HepG2 (cell line): ENCODE measurements at regions not wholly inside any gene's neighbourhood (a gene's known extent, or its start where the extent isn't known, plus 50 kb on each side); places are given as distances from the start of the nearest gene placed in this dataset.

ENCODE experiments used
- ATAC-seq: fragments of 200-7000 bp; cut with Tn5 transposase; 3 replicates; pipeline ENCODE4 v1.9.1; 2020; ENCODE audit warnings: mild to moderate bottlenecking, moderate library complexity
- BruUV-seq: library from RNA; stranded (reverse); fragments of 400-500 nt; replicated peaks from 2 replicates; lab custom pipeline; 2021; lab: Mats Ljungman, UMichigan
- CTCF ChIA-PET: fragments of 300-600 bp; formaldehyde crosslinking; extraction: SDS; loops from one replicate; lab custom pipeline; 2021; ENCODE audit warnings: low total read pairs, inconsistent platforms, low intra/inter-chr PET ratio; lab: Yijun Ruan, JAX
- POLR2A ChIA-PET: fragments of 350-600 bp; sonication (Branson Sonifier 250); formaldehyde crosslinking; loops from one replicate; lab custom pipeline; 2020; ENCODE audit warnings: antibody characterized with exemption, inconsistent platforms; lab: Yijun Ruan, JAX
- DNase-seq: peaks from one replicate; pipeline ENCODE4 v3.0.0-alpha.2; 2015; ENCODE audit warnings: low spot score
- FAIRE-seq: peaks from 3 replicates; lab custom pipeline; 2011; peaks lifted over from hg19 to GRCh38; lab: Jason Lieb, UNC
- H2AFZ ChIP-seq: one replicate; pipeline ENCODE4 v1.6.1; 2011; ENCODE audit warnings: low read length, inconsistent platforms
- H3K27ac ChIP-seq: fragments of 300-600 bp; 3 replicates; pipeline ENCODE4 v1.8.0; 2011; ENCODE audit warnings: mixed run types, mild to moderate bottlenecking, mixed read lengths, low read length, inconsistent platforms; ENCODE audit not compliant: insufficient read depth; ENCODE audit errors: extremely low read length
- H3K27me3 ChIP-seq, 2 experiments: fragments of 200-600 bp in 1 of 2; 2 replicates in 1 of 2; 3 replicates in 1 of 2; pipeline versions ENCODE4 v1.6.0 to v1.8.0; 2011; ENCODE audit warnings: low read length in 2 of 2, mild to moderate bottlenecking in 2 of 2, moderate library complexity in 2 of 2, inconsistent platforms in 1 of 2; ENCODE audit not compliant: insufficient read depth in 2 of 2, control insufficient read depth in 1 of 2
- H3K36me3 ChIP-seq, 2 experiments: fragments of 200-600 bp in 1 of 2; replicated peaks in 1 of 2; 2 replicates in 1 of 2; 3 replicates in 1 of 2; pipeline versions ENCODE4 v1.5.1 to v1.8.0; 2011; ENCODE audit warnings: low read length in 2 of 2, inconsistent platforms in 1 of 2; ENCODE audit not compliant: insufficient read depth in 2 of 2, control insufficient read depth in 1 of 2
- H3K4me1 ChIP-seq: 2 replicates; pipeline ENCODE4 v1.5.1; 2012; ENCODE audit warnings: low read length, inconsistent platforms; ENCODE audit not compliant: insufficient read depth
- H3K4me2 ChIP-seq: 2 replicates; pipeline ENCODE4 v1.6.0; 2011; ENCODE audit warnings: low read depth, low read length, inconsistent platforms
- H3K4me3 ChIP-seq, 3 experiments: fragments of 200-600 bp in 1 of 3; sonication (generic), shearing (Covaris generic) in 1 of 3; replicated peaks in 1 of 3; 2 replicates each; pipeline ENCODE4 v1.5.1; 2011 to 2016; ENCODE audit warnings: low read length in 3 of 3, inconsistent platforms in 2 of 3, low read depth in 2 of 3, mild to moderate bottlenecking in 2 of 3, control low read depth in 1 of 3, mixed read lengths in 1 of 3; ENCODE audit not compliant: insufficient read depth in 1 of 3
- H3K79me2 ChIP-seq: one replicate; pipeline ENCODE4 v1.6.1; 2011; ENCODE audit warnings: low read length, inconsistent platforms; ENCODE audit not compliant: insufficient read depth
- H3K9ac ChIP-seq: 2 replicates; pipeline ENCODE4 v1.6.0; 2011; ENCODE audit warnings: mild to moderate bottlenecking, low read depth, low read length, inconsistent platforms; ENCODE audit not compliant: insufficient read depth
- H3K9me3 ChIP-seq: 2 replicates; pipeline ENCODE4 v1.5.1; 2012; ENCODE audit warnings: mild to moderate bottlenecking, low read length
- H4K20me1 ChIP-seq: 2 replicates; pipeline ENCODE4 v1.6.0; 2011; ENCODE audit warnings: inconsistent platforms, mild to moderate bottlenecking, low read length, moderate library complexity; ENCODE audit not compliant: insufficient read depth
- CENPT ChIP-seq: sonication (generic); formaldehyde crosslinking; IDR thresholded peaks from 2 replicates; pipeline ENCODE4 v1.8.0; 2022; ENCODE audit warnings: low read depth, mild to moderate bottlenecking, moderate library complexity, missing genetic modification reagents
- GPBP1L1 ChIP-seq: sonication (generic); formaldehyde crosslinking; IDR thresholded peaks from 2 replicates; pipeline ENCODE4 v1.5.0; 2020; ENCODE audit warnings: mild to moderate bottlenecking, missing genetic modification reagents
- HCFC1 ChIP-seq: fragments of 150-350 bp; IDR thresholded peaks from 2 replicates; pipeline ENCODE4 v1.6.1; 2014; ENCODE audit warnings: low read depth, low read length
- HNF4A ChIP-seq: sonication (generic); formaldehyde crosslinking; IDR thresholded peaks from 2 replicates; pipeline ENCODE4 v1.4.0; 2020; ENCODE audit warnings: missing genetic modification reagents
- MZF1 ChIP-seq: sonication (generic); formaldehyde crosslinking; IDR thresholded peaks from 2 replicates; pipeline ENCODE4 v1.8.1; 2023; ENCODE audit warnings: mild to moderate bottlenecking, missing genetic modification reagents, borderline replicate concordance
- TRAFD1 ChIP-seq: sonication (generic); formaldehyde crosslinking; IDR thresholded peaks from 2 replicates; pipeline ENCODE4 v1.5.1; 2020; ENCODE audit warnings: missing genetic modification reagents, mild to moderate bottlenecking, borderline replicate concordance
- ZFP1 ChIP-seq: IDR thresholded peaks from 2 replicates; pipeline ENCODE4 v1.6.1; 2016
- ZNF589 ChIP-seq: sonication (generic); formaldehyde crosslinking; conservative IDR thresholded peaks from 2 replicates; pipeline ENCODE4 v1.8.0; 2022; ENCODE audit warnings: mild to moderate bottlenecking, moderate library complexity, missing genetic modification reagents
- ZNF646 ChIP-seq: sonication (generic); formaldehyde crosslinking; IDR thresholded peaks from 2 replicates; pipeline ENCODE4 v1.9.0; 2021; ENCODE audit warnings: mild to moderate bottlenecking, missing genetic modification reagents
- ZNF660 ChIP-seq: sonication (generic); formaldehyde crosslinking; IDR thresholded peaks from 2 replicates; pipeline ENCODE4 v1.5.1; 2020; ENCODE audit warnings: mild to moderate bottlenecking, low read depth, missing genetic modification reagents, borderline replicate concordance
- ZNF775 ChIP-seq: sonication (generic); formaldehyde crosslinking; IDR thresholded peaks from 2 replicates; pipeline ENCODE4 v1.4.0; 2020; ENCODE audit warnings: missing genetic modification reagents, mild to moderate bottlenecking, moderate library complexity, borderline replicate concordance
- ZSCAN22 ChIP-seq: sonication (generic); formaldehyde crosslinking; IDR thresholded peaks from 2 replicates; pipeline ENCODE4 v1.4.0; 2020; ENCODE audit warnings: mild to moderate bottlenecking, missing genetic modification reagents
- ZSCAN29 ChIP-seq: sonication (generic); formaldehyde crosslinking; conservative IDR thresholded peaks from 2 replicates; pipeline ENCODE4 v1.4.0; 2020; ENCODE audit warnings: mild to moderate bottlenecking, missing genetic modification reagents
- WGBS: methylation state at CpG from one replicate; pipeline ENCODE4 v1.1.6; 2017; ENCODE audit warnings: low lambda C conversion rate; 5-methylcytosine and 5-hydroxymethylcytosine counted together
- in situ Hi-C: cut with HindIII; loops from 2 replicates; pipeline ENCODE4 v1.10.0; 2017; ENCODE audit warnings: low pct_unique_long_range_greater_than_20kb; ENCODE audit not compliant: extremely low pct_ligation_motif_present
- intact Hi-C: fragments of 100-400 bp; cut with micrococcal nuclease; formaldehyde crosslinking; loops from one replicate; pipeline ENCODE4 v1.10.0; 2022; ENCODE audit not compliant: unreplicated experiment

- Histone ChIP-seq H3K79me2 (no peaks in the 10 kb centered on the region), H3K9ac (no peak overlapping the region), H3K4me3 (no peak overlapping the region), H3K27ac (no peak overlapping the region), H3K4me1 (no peaks in the 10 kb centered on the region), H4K20me1 (no peaks in the 10 kb centered on the region), H3K9me3 (peaks cover 94% of the 10 kb centered on the region), H2AFZ (no peak overlapping the region), H3K36me3 (no peaks in the 10 kb centered on the region), H3K4me2 (no peak overlapping the region), H3K27me3 (no peaks in the 10 kb centered on the region)
- intact Hi-C loops (no loop called here), in situ Hi-C loops (no loop called here)
- no TSS peak for BruUV-seq
- no peak for DNase-seq
- no peak for ATAC-seq
- ChIA-PET POLR2A (no interaction called here), CTCF (no interaction called here)
- WGBS, result 7% methylated on average over 6 of the region's 6 CpGs
- no peak for FAIRE-seq
- TF ChIP-seq HNF4A (CRISPR knock-in tag), result no peak
- no peak for TF ChIP-seq TRAFD1
- TF ChIP-seq ZNF775 (CRISPR knock-in tag), result no peak
- no peak for TF ChIP-seq ZSCAN22 (CRISPR knock-in tag)
- TF ChIP-seq ZNF646 (CRISPR knock-in tag), result no peak
- no peak for TF ChIP-seq HCFC1
- no peak for TF ChIP-seq ZSCAN29 (CRISPR knock-in tag)
- TF ChIP-seq MZF1 (CRISPR knock-in tag), result no peak
- TF ChIP-seq CENPT, result no peak
- no peak for TF ChIP-seq ZFP1
- no peak for TF ChIP-seq ZNF589
- no peak for TF ChIP-seq GPBP1L1
- TF ChIP-seq ZNF660 (CRISPR knock-in tag), result no peak
Observed at GRCh38 chr10:10007957-10008356, 1009.7 kb upstream of the CELF2 start.
